OCI-LY7 (cell line): ENCODE measurements at regions not wholly inside any gene's neighbourhood (a gene's known extent, or its start where the extent isn't known, plus 50 kb on each side); places are given as distances from the start of the nearest gene placed in this dataset.

Experiments
- EZH2phosphoT487 ChIP-seq: fragments of 200-600 bp; sonication (generic); IDR thresholded peaks from 2 replicates; pipeline ENCODE4 v1.6.1; 2018; ENCODE audit warnings: low read depth, borderline replicate concordance, mild to moderate bottlenecking, mixed run types, antibody characterized with exemption, low read length, moderate library complexity, mixed read lengths
- TF ChIP-seq, protein P1 (sequence below): fragments of 200-600 bp; sonication (generic); conservative IDR thresholded peaks from 2 replicates; pipeline ENCODE4 v1.5.1; 2014; ENCODE audit warnings: mild to moderate bottlenecking, antibody characterized with exemption, low read length, moderate library complexity, mixed read lengths

DNA sequence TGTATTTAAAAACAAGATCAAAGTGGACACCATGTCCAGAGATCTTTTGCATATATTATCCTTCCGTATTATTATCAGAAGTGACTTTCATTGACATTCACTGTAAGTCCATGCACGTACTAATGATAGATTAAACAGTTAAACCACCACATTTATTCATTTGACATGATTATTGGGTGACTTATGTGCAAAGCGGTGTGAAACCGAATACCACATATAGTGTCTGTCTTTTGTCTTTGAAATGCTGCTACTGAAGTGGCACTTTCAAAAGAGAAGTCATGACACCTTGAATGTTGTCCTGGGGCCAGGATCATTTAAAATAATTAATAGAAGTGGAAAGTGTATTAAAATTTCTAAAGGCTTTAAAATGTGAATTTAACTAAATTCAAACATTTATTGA, 100.1 kb downstream of the ERCC5 start:
- TF ChIP-seq, protein P1, sequence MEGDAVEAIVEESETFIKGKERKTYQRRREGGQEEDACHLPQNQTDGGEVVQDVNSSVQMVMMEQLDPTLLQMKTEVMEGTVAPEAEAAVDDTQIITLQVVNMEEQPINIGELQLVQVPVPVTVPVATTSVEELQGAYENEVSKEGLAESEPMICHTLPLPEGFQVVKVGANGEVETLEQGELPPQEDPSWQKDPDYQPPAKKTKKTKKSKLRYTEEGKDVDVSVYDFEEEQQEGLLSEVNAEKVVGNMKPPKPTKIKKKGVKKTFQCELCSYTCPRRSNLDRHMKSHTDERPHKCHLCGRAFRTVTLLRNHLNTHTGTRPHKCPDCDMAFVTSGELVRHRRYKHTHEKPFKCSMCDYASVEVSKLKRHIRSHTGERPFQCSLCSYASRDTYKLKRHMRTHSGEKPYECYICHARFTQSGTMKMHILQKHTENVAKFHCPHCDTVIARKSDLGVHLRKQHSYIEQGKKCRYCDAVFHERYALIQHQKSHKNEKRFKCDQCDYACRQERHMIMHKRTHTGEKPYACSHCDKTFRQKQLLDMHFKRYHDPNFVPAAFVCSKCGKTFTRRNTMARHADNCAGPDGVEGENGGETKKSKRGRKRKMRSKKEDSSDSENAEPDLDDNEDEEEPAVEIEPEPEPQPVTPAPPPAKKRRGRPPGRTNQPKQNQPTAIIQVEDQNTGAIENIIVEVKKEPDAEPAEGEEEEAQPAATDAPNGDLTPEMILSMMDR = no peak
- no peak for TF ChIP-seq EZH2phosphoT487
